ENCODE measurements at regions not wholly inside any gene's neighbourhood (a gene's known extent, or its start where the extent isn't known, plus 50 kb on each side); places are given as distances from the start of the nearest gene placed in this dataset.

- Histone ChIP-seq H3K4me3 (peak overlapping the region in 1 of 2 donors; percentile 33), H3K27ac (no peak overlapping the region), H3K4me1 (peaks cover 0 to 8% of the 10 kb centered on the region in 2 donors), H3K36me3 (no peaks in the 10 kb centered on the region), H3K9me3 (no peaks in the 10 kb centered on the region), H3K27me3 (no peaks in the 10 kb centered on the region)
- intact Hi-C loops (cut with DNase I), result no loop called here
- no peak for DNase-seq (ENCODE audit: low spot score in 2 of 2)
- no peak for TF ChIP-seq CTCF (IDR thresholded peaks at IDR 0.05)
Observed at GRCh38 chr13:105611424-105611823, 924.0 kb downstream of the EFNB2 start.

- no peak for TF ChIP-seq CTCF (IDR thresholded peaks at IDR 0.05)
- Histone ChIP-seq H3K27ac (no peak overlapping the region), H3K4me1 (peaks cover 0 to 8% of the 10 kb centered on the region in 2 donors)
Observed at GRCh38 chr13:105608104-105608503, 927.4 kb downstream of the EFNB2 start.

GRCh38 chr13:105607426-105607825 is 928.0 kb downstream of the EFNB2 start:
- no peaks in the 10 kb centered on the region for H3K36me3 ChIP-seq
- H3K9me3 ChIP-seq, result no peaks in the 10 kb centered on the region
- no peaks in the 10 kb centered on the region for H3K27me3 ChIP-seq
- H3K4me1 ChIP-seq, result peaks cover 0 to 6% of the 10 kb centered on the region in 2 donors
- intact Hi-C loops (cut with DNase I), result no loop called here
- H3K4me3 ChIP-seq, result no peak overlapping the region
- DNase-seq (ENCODE audit: low spot score in 2 of 2), result no peak
- H3K27ac ChIP-seq, result no peak overlapping the region
- TF ChIP-seq CTCF (IDR thresholded peaks at IDR 0.05), result no peak

More at GRCh38 chr13:105608104-105608503, 927.4 kb downstream of the EFNB2 start:
- H3K36me3 ChIP-seq, result no peaks in the 10 kb centered on the region
- DNase-seq (ENCODE audit: low spot score in 2 of 2), result no peak
- intact Hi-C loops (cut with DNase I), result no loop called here
- H3K27me3 ChIP-seq, result no peaks in the 10 kb centered on the region
- no peak overlapping the region for H3K4me3 ChIP-seq
- H3K9me3 ChIP-seq, result no peaks in the 10 kb centered on the region

- H3K27me3 ChIP-seq, result no peaks in the 10 kb centered on the region
- H3K36me3 ChIP-seq, result no peaks in the 10 kb centered on the region
- no peak for TF ChIP-seq CTCF (IDR thresholded peaks at IDR 0.05)
- H3K27ac ChIP-seq, result no peak overlapping the region
- no peaks in the 10 kb centered on the region for H3K9me3 ChIP-seq
- H3K4me1 ChIP-seq, result peaks cover 0 to 5% of the 10 kb centered on the region in 2 donors
- no peak for DNase-seq (ENCODE audit: low spot score in 2 of 2)
- no peak overlapping the region for H3K4me3 ChIP-seq
- intact Hi-C loops (cut with DNase I), result no loop called here
Observed at GRCh38 chr13:105607016-105607415, 928.4 kb downstream of the EFNB2 start.

GRCh38 chr13:105602956-105603670 is 932.3 kb downstream of the EFNB2 start:
- intact Hi-C loops (cut with DNase I), result no loop called here
- H3K36me3 ChIP-seq, result no peaks in the 10 kb centered on the region
- no peak for TF ChIP-seq CTCF (IDR thresholded peaks at IDR 0.05)

More at GRCh38 chr13:105602956-105603670, 932.3 kb downstream of the EFNB2 start:
- H3K27ac ChIP-seq, result no peak overlapping the region
- H3K9me3 ChIP-seq, result no peaks in the 10 kb centered on the region
- DNase-seq (ENCODE audit: low spot score in 2 of 2), result no peak
- H3K4me3 ChIP-seq, result no peak overlapping the region
- no peaks in the 10 kb centered on the region for H3K4me1 ChIP-seq
- no peaks in the 10 kb centered on the region for H3K27me3 ChIP-seq

Data from ascending aorta (tissue), 2 donors.